Testis (tissue), 2 donors: ENCODE measurements at regions not wholly inside any gene's neighbourhood (a gene's known extent, or its start where the extent isn't known, plus 50 kb on each side); places are given as distances from the start of the nearest gene placed in this dataset.

Source experiments
- DNase-seq: peaks from one replicate; pipeline ENCODE4 v3.0.0-alpha.2; 2019
- H3K27ac ChIP-seq, 2 donors: fragments of 200-600 bp; sonication (generic); one replicate each; pipeline ENCODE4 v1.5.1; 2019
- H3K27me3 ChIP-seq: fragments of 200-600 bp; sonication (generic); one replicate; pipeline ENCODE4 v1.5.1; 2019
- H3K36me3 ChIP-seq: fragments of 200-600 bp; sonication (generic); one replicate; pipeline ENCODE4 v1.5.1; 2017; ENCODE audit warnings: low read depth; ENCODE audit errors: missing control alignments
- H3K4me1 ChIP-seq: fragments of 200-600 bp; sonication (generic); one replicate; pipeline ENCODE4 v1.5.1; 2019
- H3K4me3 ChIP-seq, 2 donors: fragments of 200-600 bp; sonication (generic); one replicate each; pipeline ENCODE4 v1.5.1; 2017 to 2019
- H3K9me3 ChIP-seq: fragments of 200-600 bp; sonication (generic); one replicate; pipeline ENCODE4 v1.5.1; 2017
- POLR2A ChIP-seq: fragments of 450-650 bp; IDR thresholded peaks from one replicate; pipeline ENCODE4 v1.6.1; 2017; ENCODE audit warnings: antibody characterized with exemption, mild to moderate bottlenecking, moderate library complexity
- WGBS, 2 donors: methylation state at CpG; one replicate each; pipeline ENCODE4 v1.1.5; 2018; 5-methylcytosine and 5-hydroxymethylcytosine counted together
- intact Hi-C: fragments of 100-400 bp; cut with DNase I; formaldehyde crosslinking; loops from one replicate; pipeline ENCODE4 v1.15.1; 2023; ENCODE audit warnings: low total_unique reads
- TF ChIP-seq, protein P1 (sequence below), 3 experiments: fragments of 450-650 bp in 2 of 3; fragments of 200-600 bp in 1 of 3; sonication (generic) in 1 of 3; IDR thresholded peaks; one replicate each; pipeline ENCODE4 v1.5.1; 2016 to 2019; ENCODE audit warnings: antibody characterized with exemption in 3 of 3, mild to moderate bottlenecking in 2 of 3, moderate library complexity in 1 of 3

DNA sequence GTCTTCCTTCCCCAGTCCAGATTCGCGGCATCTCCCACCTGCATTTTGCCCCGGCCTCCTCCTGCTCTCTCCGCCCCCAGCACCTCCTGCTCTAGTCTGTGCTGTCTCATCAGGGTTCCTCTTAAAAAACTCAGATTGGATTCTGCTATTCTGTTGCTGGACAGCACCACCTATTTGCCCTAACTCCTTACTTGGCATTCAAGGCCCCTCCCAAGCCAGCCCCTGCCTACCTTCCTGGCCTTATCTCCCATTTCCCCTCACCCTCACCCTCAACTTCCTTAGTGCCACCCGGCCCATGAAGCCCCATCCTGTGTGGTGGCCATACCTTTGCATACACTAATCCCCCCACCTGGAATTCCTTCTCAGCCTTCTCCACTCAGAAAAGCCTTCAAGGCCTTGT is 59.9 kb upstream of the PRDM11 start:
- H3K4me3 ChIP-seq = no peak overlapping the region
- intact Hi-C loops = no loop called here
- no peaks in the 10 kb centered on the region for H3K9me3 ChIP-seq
- no peaks in the 10 kb centered on the region for H3K36me3 ChIP-seq
- H3K27me3 ChIP-seq = no peaks in the 10 kb centered on the region
- H3K4me1 ChIP-seq = peaks cover 14% of the 10 kb centered on the region
- TF ChIP-seq, protein P1, sequence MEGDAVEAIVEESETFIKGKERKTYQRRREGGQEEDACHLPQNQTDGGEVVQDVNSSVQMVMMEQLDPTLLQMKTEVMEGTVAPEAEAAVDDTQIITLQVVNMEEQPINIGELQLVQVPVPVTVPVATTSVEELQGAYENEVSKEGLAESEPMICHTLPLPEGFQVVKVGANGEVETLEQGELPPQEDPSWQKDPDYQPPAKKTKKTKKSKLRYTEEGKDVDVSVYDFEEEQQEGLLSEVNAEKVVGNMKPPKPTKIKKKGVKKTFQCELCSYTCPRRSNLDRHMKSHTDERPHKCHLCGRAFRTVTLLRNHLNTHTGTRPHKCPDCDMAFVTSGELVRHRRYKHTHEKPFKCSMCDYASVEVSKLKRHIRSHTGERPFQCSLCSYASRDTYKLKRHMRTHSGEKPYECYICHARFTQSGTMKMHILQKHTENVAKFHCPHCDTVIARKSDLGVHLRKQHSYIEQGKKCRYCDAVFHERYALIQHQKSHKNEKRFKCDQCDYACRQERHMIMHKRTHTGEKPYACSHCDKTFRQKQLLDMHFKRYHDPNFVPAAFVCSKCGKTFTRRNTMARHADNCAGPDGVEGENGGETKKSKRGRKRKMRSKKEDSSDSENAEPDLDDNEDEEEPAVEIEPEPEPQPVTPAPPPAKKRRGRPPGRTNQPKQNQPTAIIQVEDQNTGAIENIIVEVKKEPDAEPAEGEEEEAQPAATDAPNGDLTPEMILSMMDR (IDR thresholded peaks at IDR 0.05) = no peak
- no peak for TF ChIP-seq POLR2A
- 85 to 89% methylated on average over 5 of the region's 5 CpGs for WGBS, 2 donors
- no peak for DNase-seq
- H3K27ac ChIP-seq = no peak overlapping the region

DNA sequence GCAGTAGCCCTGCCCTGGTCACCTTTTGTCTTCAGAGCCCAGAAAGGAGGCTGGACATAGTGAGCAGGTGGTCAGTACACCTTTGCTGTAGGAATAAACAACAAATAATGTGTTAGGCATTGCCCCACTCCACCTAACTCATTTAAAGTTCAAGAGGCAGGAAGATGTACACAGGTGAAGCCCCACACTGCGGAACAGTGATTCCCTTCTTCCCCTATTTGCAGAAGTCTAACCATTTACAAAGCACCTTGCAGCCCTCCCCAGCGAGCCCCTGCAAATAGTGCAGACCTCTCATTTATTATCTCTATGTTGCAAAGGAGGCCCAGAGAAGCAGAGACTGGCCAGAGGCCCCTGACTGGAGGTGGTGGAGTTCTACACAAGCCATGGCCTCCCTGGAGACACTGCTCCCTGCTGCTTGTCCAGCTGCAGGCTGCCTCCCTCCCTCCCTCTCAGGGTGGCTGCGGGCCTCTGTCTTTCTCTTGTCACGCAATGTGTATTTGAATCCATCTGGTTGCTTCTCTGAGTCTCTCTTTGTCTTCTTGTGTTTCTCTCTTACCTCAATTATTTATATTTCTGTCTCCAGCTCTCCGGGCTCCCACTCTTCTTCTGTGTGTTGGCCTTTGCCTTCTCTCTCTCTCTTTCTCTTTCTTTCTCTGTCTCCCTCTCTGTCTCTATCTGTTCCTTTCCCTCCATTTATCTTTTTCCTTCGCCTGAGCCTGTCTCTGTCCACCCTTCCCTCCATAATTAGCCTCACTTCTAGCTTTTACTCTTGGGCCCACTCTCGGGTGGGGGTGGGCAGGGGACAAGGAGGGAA is 59.1 kb upstream of the PRDM11 start:
- H3K36me3 ChIP-seq = no peaks in the 10 kb centered on the region
- intact Hi-C loops = no loop called here
- no peak for DNase-seq
- peaks cover 21% of the 10 kb centered on the region for H3K4me1 ChIP-seq
- TF ChIP-seq, protein P1 (IDR thresholded peaks at IDR 0.05) = no peak
- TF ChIP-seq POLR2A = no peak
- no peaks in the 10 kb centered on the region for H3K9me3 ChIP-seq
- no peaks in the 10 kb centered on the region for H3K27me3 ChIP-seq
- whole genome bisulfite sequencing, 2 donors = 70 to 71% methylated on average over 7 of the region's 7 CpGs
- no peak overlapping the region for H3K4me3 ChIP-seq
- H3K27ac ChIP-seq = no peak overlapping the region

DNA sequence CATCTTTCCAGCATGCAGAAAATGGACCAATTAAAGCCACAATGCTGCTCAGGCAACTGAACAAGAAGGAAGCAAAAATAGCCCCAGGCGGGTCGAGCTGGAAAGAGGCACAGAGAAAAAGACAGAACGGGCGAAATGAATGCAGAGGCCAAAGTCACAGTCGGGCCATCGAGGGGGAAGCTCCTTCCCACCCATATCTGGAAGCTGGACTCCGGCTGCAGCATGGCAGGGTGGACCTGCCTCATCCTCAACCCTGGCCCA is 58.6 kb upstream of the PRDM11 start:
- WGBS, 2 donors = 68 to 77% methylated on average over 7 of the region's 7 CpGs
- H3K4me1 ChIP-seq = peaks cover 23% of the 10 kb centered on the region
- H3K27me3 ChIP-seq = no peaks in the 10 kb centered on the region
- no peak for TF ChIP-seq POLR2A
- TF ChIP-seq, protein P1 (IDR thresholded peaks at IDR 0.05) = no peak
- H3K9me3 ChIP-seq = no peaks in the 10 kb centered on the region
- H3K36me3 ChIP-seq = no peaks in the 10 kb centered on the region
- H3K27ac ChIP-seq = no peak overlapping the region
- intact Hi-C loops = no loop called here
- no peak overlapping the region for H3K4me3 ChIP-seq
- DNase-seq = no peak

DNA sequence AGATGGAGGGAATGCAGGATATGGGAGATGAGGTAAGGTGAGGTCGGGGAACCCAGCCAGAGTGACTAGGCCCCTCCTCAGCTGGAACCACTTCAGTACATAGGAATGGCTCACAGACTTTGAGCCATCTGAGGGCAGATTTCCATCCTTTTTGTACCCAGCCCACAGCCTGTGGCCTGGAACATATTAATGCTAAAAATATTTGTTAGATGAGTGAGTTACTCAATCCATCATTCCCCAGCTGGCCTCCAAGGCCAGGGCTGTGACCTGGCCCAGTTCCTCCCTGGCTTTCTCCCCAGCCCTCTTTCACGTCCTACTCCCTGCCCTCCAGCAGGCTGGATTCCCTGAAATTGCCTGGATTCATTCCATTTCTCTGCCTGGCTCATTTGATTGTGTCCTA is 57.2 kb upstream of the PRDM11 start:
- WGBS, 2 donors = 31 to 53% methylated on average over 2 of the region's 2 CpGs
- Histone ChIP-seq H3K27me3 (no peaks in the 10 kb centered on the region), H3K36me3 (no peaks in the 10 kb centered on the region), H3K27ac (peak overlapping the region in 1 of 2 donors; percentile 39), H3K4me3 (no peak overlapping the region), H3K9me3 (no peaks in the 10 kb centered on the region), H3K4me1 (peaks cover 23% of the 10 kb centered on the region)
- intact Hi-C loops = no loop called here
- peak; percentile 82 for DNase-seq
- no peak for TF ChIP-seq POLR2A
- TF ChIP-seq, protein P1 (IDR thresholded peaks at IDR 0.05) = no peak
